ENCODE measurements at regions not wholly inside any gene's neighbourhood (a gene's known extent, or its start where the extent isn't known, plus 50 kb on each side); places are given as distances from the start of the nearest gene placed in this dataset.

DNA sequence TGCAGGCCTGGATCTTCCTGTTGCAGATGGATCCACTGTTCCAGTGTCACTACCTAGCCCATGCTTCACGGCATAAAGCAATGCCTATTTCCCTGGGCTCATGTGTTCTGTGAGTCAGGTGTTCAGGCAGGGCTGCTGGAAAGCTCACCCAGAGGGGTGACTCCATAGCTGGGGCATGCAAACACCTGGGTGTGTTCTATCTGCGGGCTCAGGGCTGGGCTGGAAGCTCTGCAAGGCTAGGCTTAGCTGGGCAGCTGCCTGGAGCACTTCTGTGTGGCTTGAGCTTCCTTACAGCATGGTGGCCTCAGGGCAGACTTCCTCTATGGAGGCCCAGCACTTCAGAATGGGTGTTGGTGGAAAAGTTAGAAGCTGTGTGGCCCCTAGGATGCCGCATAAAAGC is 139.9 kb downstream of the GADD45G start:
- DNase-seq (ENCODE audit: low spot score), result no peak

DNA sequence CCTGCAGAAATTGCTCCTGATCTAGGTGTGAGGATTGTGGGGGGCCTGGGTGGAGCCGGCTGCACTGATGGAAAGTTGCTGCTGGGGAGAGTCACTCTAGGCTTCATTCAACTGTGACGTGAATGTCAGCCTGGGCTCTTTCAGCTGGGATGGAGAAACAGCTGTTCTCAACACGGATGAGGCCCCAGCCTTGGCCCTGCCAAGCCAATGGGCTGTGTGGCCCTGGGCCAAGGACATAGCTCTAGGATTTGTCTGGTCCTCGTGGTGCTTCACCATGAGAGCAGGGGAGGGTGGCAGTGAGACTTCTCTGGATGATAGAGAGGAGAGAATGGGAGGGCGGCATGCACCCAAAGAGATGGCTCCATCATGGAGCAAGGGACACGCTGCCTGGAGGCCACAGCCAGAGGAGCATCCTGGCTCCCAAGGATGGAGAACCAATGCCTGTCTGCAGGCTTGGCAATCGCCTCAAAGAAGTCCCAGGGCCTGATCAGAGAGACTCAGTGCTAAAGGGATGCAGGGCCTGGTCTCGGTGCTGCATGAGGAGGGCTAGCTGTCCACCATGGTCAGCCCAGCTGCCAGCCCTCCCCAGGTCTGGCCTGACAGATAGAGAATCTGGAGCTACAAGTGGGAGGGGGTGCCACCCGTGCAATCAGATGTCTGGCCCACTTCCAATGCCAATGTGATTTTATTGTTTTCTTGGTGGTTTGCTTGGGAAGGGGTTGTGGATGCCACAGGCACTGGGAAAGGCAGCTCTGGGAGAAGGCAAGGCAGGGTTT is 141.0 kb downstream of the GADD45G start:
- DNase-seq (ENCODE audit: low spot score), result no peak

DNA sequence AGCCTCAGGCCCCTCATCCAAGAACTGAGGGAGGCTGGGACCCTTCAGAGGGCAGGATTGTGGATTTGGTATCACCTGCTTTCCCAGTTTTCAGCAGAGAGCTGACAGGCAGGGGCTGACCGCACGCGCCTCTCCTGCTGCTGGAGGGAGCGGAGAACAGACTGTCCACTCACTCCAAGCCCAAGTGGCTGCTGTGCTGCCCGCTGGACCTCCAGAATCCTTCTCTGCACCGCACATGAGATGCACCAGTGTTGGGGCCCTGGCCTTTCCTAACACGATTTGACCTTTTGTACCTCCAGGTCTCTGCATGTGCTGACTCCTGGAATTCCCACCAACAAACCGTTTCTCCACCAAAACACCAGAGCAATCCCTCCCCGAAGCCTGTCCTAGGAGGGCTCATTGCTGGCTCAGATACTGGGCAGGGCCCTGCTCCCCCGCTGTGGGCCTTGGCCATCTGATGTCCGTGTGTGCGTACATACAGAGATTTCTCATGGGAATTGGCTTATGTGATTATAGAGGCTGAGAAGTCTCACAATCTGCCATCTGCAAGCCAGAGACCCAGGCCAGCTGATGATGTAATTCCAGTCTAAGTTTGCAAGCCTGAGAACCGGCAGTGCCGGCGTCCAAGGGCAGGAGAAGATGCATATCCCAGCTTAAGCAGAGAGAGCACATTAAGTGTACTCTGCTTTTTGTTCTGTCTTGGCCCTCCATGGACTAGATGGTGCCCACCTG is 141.7 kb downstream of the GADD45G start:
- no peak for DNase-seq (ENCODE audit: low spot score)

DNA sequence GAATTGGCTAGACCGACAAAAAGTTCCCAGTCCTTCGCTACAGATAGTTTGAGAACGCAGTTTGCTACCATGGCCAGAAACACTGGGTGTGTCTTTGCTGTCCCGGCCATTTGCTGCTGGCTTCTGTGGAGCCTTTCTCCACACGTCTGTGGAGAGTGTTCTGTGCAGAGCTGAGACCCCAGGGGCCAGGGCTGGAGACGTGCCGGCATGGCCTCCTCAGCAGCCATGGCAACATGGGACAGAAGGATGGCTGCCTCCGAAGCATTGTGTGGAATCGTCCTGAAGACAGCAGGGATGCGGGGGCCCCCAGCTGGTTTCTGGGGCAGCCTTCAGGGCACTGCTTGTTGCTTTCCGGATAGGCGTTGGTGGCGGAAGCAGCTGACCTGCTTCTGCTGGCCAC is 142.8 kb downstream of the GADD45G start:
- no peak for DNase-seq (ENCODE audit: low spot score)

DNA sequence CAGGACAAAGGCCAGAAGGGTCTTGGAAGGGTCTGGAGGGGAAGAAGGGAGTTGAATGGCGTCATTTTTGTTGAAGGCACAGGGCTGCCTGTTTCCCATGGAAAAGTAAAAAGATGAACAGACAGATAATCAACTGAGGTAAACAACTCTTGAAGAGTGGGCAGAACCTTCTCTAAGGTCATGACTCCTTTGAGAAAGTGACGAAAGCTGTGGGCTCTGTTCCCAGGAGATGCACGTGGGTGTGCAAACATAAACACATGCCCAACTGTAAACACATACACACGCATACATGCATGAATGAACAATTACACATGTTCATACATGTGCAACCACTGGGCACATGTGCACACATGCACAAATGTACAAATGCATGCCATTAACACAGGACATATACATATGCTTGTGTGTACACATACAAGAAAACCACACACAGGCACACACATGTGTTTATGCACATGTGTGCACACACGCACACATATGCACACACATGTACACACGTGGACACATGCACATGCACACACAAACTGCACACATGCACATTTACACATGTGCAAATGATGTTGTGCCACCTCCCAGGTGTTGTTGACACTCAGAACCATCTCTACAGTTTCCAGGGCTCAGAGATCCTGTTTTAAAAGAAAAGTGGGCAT is 143.3 kb downstream of the GADD45G start:
- DNase-seq (ENCODE audit: low spot score), result no peak

DNA sequence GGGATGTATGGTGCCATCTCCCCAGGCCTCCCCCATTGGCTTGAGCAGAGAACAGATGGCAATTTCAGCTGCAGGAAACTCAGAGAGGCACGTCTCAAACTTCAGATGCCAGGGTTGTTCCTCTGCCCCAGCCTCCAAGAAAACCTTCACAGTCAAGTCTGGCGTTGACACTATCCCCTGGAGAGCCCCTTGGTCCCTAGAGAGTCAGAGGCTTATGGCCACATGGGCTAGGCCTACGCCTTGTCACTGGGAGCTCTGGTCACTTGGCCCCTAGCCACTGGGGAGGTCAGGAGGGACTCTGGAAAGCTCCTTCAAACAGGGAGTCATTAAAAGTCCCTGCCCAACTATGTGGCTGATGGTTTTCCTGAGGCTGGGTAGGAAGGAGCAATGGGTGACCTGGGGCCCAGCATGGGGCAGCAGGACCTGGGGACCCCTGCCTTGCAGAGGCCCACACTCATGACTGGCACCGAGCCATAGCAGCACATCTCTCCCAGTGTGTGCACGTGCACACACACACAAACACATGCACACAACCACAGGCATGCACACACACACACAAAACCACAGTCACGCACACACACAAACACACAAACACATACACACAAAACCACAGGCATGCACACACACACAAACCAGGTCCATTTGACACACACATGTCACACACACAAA is 144.2 kb downstream of the GADD45G start:
- no peak for DNase-seq (ENCODE audit: low spot score)

DNA sequence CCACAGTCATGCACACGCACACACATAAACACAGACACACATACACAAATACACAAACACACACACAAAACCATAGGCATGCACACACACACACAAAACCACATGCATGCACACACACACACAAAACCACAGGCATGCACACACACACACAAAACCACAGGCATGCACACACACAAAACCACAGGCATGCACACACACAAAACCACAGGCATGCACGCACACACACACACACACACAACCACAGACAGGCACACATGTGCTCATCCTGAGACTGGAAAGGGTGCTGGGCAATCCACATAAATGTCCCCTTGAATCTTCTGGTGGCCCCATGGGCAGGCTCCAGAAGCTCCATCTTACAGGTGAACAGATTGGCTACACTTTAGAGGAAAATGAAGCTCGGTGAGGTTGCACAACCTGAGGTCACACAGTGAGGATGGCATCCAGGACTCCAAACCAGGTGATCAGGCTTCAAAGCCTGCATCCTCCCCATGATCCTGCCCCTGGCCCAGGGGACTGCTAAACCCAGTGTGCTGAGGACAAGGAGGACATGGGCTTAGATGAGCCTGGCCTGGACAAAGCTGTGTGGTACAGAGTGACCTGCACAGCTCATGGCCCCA is 144.8 kb downstream of the GADD45G start:
- no peak for DNase-seq (ENCODE audit: low spot score)

DNA sequence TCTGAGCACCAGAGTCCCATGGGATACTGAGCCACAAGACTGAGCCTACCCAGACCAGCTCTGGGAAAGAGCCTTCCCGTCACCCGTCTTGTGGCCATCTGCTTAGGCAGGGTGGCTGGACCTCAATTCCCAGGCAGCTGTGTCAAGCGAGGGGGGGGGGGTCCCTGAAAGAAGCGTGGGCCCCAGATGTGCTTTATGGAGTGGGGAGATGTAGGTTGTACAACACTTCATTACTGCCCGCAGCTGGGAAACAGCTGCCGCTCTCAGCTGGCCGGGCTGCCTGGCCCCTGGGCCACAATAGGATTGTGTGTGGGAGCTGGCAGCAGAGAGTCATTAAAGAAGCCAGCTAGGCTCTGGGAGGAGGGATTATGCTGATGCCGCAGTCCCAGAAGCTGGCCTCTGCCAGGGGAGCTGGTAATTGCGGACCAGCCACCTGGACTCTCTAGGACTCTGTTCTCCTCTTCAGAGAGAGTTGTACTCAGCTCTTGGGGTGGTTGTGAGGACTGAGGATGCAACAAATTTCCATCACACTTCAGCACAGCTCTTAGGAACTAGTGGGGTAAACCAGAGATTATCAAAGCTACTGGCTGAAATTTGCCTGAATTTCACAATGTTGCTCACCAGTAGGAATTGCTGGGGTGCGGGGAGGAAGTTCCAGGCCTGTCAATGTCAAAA is 145.4 kb downstream of the GADD45G start:
- DNase-seq (ENCODE audit: low spot score), result no peak

DNA sequence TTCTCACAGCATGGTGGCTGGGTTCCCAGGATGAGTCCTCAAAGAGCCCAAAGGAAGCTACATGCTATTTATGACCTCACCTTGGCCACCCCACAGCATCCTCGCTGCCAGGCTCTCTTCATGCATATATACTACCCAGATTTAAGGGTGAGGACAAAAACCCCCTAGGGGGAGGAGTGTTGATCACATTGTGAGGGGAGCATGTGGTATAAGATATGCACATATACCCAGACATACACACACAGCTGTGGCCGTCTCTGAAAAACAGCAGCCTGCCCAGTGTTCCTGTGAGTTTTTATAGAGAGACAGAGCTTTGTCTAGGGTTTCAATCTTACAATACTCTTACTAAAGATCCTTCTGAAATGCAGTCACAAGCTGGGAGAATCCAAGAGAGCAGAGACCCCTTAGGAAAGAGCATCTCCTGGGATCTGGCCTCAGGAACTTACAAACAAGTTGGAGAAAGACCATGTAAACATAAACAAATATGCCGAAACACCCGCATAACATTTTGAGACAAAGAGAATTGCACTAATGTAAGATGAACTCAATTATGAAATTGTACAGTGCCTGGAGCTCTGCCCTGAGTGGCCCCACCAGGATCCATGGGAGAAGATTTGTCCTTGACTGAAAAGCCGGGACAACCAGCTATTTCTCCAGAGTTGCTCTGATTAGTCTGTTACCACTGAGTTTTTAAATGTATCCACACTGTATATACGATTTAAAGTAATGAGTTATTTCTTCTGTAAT is 146.4 kb downstream of the GADD45G start:
- no peak for DNase-seq (ENCODE audit: low spot score)

DNA sequence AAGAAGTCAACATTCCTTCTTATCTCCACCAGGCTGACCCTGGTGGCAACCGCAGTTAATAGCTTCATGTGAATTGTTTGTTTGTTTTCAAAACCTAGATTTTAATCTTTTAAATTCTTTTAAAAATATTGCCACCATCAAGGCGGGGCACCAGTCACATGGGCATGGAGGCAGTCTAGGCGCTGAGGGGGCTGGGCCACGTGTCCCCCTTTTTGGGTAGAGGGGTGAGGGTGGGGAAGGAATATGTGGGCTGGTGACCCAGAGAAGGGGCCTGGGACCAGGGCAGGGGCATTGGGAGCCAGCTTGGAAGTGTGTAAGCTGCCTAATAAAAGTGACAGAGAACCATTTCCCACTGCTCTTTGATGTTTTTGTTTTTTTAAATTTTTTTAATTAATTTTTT is 147.3 kb downstream of the GADD45G start:
- DNase-seq (ENCODE audit: low spot score), result no peak

DNA sequence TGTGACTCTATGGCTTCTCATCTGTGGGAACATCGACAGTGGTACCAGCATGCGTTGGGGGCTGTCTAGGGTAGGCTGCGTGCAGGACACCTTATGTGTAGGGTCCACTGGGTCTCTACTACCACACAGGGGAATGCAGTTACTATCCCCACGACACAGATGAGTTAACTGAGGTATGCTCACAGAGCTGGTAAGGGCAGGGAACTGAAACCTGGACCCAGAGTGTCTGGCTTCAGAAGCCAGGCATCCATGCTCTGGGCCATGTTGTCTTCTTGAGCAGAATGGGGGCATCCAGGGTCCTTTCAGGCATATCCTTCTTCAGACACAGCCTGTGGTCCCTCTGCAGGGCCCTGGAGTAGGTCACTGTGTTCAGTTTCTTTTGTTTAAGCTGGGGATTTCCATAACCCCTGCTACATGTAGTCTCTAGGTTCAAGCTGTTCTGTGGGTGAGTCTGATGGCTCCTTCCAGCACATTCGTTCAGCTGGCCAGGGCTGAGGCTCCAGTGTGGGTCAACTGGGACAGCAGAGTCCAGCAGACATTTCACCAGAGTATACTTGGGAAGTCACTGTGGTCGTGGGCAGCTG is 148.8 kb downstream of the GADD45G start:
- no peak for DNase-seq (ENCODE audit: low spot score)

DNA sequence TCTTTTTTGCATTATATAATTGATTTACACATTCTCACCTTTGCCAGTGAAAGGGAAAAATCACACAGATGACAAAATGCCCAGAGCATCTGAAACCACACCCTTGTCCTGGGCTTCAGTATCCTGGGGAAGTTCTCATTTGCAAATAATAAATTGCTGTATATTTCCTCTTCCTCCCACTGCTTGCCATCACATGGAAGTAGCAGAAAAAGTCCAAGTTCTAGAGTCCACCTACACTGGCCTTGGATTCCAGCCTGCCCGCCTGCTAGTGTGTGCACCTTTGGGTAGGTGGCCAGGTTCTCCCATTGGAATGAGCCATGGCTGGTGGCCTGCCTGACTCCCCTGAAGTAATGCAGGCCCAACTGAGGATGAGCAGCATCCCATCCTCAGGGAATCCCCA is 149.4 kb downstream of the GADD45G start:
- DNase-seq (ENCODE audit: low spot score), result no peak

DNA sequence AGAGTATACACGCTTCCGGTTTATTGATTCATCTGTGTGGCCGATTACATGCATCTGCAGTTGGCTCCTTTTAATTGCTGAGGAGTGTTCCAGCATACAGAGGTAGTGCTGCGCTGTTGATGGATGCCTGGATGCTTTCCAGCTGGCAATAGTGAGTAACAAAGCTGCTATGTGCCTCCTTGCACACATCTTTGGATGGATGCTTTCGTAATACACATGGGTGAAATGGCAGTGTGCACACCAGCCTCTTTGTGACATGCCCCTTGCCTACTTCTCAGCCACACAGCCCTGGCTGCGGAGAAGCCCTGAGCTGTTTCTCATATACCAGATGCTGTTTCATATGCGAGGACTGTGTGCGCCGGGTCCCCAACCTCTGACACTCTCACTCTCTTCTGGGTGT is 151.0 kb downstream of the GADD45G start:
- DNase-seq (ENCODE audit: low spot score), result no peak

DNA sequence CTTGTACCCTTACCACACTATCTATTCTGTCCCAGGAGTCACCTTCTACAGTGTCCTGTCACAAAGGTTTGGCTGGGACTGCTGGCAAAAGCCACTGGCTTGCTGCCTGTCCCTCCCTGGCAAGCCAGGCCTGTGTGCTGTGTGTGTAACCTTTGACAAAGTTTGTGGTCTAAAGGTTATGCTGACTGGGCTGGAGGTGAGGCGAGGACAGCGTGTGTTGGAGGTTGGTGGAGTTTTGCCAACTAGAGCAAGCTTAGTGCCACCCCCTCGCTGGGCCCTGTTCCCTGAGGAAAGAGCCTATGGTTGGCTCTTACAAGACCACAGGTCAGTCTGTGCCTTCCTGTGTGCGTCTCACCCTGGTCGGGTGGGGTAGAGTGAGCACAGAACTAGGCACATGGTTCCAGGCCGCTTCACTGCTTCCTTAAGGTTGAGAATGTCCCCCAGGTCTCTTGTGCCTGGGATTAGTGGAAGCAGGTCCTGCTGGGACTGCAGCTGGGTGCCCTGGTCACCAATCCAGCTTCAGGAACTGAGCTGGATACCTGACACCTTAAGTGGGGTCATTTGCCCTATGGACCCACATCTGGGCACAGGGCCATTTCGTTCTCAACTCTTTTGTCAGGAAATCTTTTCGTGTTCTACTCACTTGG is 152.2 kb downstream of the GADD45G start:
- no peak for DNase-seq (ENCODE audit: low spot score)

DNA sequence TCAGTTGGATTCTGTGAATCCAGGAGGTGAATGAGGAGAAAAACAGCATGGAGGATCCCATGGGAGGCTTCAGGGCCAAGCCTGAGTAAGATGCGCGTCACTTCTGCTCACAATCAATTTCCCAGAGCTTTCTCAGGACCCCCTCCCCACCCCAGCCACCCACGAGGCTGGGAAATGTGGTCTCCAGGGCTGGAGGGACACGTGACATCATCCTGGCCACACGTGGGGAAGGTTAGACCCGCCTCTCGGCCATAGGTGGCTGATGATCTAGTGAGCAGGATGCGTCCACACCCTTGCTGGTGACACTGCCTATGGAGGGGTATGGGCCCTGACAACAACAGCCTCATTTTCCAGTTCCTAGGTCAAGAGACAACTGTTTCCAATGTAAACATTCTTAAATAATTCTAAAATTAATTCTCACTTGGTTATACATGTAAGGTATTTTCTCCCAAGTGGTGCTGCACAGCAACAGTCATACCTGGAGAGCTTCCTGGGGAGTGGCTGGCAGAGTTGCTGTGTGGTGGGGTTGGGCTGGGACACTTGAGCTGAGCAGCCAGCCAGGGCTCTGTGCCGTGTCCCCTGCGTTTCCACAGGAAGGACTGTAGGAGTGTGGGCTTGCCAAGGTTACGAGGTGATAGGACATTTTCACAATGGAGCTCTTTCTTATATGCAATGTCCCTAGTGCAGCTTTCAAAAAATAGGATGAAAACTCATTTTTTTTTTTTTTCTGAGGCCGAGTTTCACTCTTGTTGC is 153.1 kb downstream of the GADD45G start:
- DNase-seq (ENCODE audit: low spot score), result no peak

DNA sequence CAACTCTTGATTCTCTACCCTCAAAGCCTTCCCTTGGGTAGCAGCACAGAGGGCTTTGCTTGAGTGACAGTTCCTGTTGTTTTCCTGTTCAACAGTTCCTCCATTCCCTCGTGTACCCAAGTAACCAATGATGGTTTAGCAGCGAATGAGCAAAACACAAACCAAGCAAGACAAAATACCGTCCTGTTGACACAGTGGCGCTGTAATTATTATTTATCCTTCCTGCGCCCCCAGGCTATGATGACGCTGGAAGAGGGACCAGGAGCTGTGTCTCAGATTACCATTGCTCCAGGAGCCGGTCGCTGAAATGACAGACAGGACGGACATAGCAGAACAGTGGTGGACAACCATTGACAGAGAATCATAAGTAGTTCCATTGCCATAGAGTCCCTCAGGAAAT is 154.8 kb downstream of the GADD45G start:
- no peak for DNase-seq (ENCODE audit: low spot score)

DNA sequence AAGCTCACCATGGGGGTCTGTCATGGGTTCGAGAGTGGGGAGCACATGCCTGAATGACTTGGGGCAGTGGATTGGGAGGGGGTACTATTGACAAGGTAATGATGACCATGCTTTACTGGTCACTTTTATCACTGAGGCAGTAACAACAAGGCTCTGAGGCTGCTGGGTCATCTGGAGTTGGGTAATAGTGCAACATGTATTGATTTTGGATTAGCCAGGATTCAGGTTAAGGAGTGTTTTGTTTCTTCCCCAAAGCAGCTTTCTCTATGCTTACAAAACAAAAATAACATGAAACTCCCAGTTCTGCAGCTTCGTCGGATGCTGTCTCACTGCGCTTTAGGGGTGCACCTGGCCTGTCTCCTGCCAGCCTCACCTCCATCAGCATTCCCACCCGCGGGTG is 155.3 kb downstream of the GADD45G start:
- DNase-seq (ENCODE audit: low spot score), result no peak

DNA sequence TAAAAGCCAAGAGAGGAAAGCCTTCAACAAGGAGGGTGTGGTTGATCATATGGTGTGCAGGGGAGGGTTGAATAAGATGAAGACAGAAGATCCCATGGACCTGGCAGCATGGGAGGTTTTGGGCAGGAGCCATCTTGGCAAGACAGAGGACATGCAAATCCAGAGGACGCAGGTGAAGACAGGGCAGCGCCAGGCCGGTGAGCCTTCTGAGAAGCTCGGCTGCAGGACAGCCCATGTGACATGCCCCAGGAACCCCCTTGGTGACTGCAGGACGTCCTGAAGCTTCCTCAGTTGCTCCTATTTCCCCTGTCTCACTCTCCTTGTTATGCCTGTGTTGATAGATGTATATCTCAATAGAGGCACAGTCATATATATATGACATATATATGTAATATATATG is 159.4 kb downstream of the GADD45G start:
- no peak for DNase-seq (ENCODE audit: low spot score)
